Osteocyte (in vitro differentiated cells): ENCODE measurements at regions not wholly inside any gene's neighbourhood (a gene's known extent, or its start where the extent isn't known, plus 50 kb on each side); places are given as distances from the start of the nearest gene placed in this dataset.

Source experiments
- DNase-seq: peaks from one replicate; pipeline ENCODE4 v3.0.0; 2021; ENCODE audit warnings: mixed read lengths; ENCODE audit not compliant: unreplicated experiment; ENCODE audit errors: extremely low spot score
- H3K27ac Mint-ChIP-seq: one replicate; pipeline ENCODE4 v1.8.0; 2021; ENCODE audit warnings: mild to moderate bottlenecking, mixed read lengths; ENCODE audit not compliant: unreplicated experiment
- H3K27me3 Mint-ChIP-seq: one replicate; pipeline ENCODE4 v1.8.0; 2021; ENCODE audit warnings: mixed read lengths; ENCODE audit not compliant: unreplicated experiment
- H3K36me3 Mint-ChIP-seq: one replicate; pipeline ENCODE4 v1.8.0; 2021; ENCODE audit warnings: mixed read lengths; ENCODE audit not compliant: unreplicated experiment
- H3K4me1 Mint-ChIP-seq: one replicate; pipeline ENCODE4 v1.8.0; 2021; ENCODE audit warnings: mixed read lengths; ENCODE audit not compliant: unreplicated experiment
- H3K4me3 Mint-ChIP-seq: one replicate; pipeline ENCODE4 v1.8.0; 2021; ENCODE audit warnings: mild to moderate bottlenecking, moderate library complexity, mixed read lengths; ENCODE audit not compliant: unreplicated experiment
- H3K9me3 Mint-ChIP-seq: one replicate; pipeline ENCODE4 v1.8.0; 2021; ENCODE audit warnings: mixed read lengths; ENCODE audit not compliant: unreplicated experiment
- CTCF ChIP-seq: fragments of 200-600 bp; sonication (generic); IDR thresholded peaks from 2 replicates; pipeline ENCODE4 v1.5.0; 2021; ENCODE audit warnings: antibody characterized with exemption, mild to moderate bottlenecking, moderate library complexity

GRCh38 chr20:63071541-63072181 lies 64.9 kb upstream of the BHLHE23 start:
- Mint-ChIP-seq H3K27me3 (peaks cover 17% of the 10 kb centered on the region), H3K36me3 (no peaks in the 10 kb centered on the region), H3K4me1 (no peaks in the 10 kb centered on the region), H3K9me3 (peaks cover under 1% of the 10 kb centered on the region), H3K27ac (no peak overlapping the region), H3K4me3 (no peak overlapping the region)
- TF ChIP-seq CTCF, result no peak
- no peak for DNase-seq

GRCh38 chr20:63070771-63071540 lies 64.2 kb upstream of the BHLHE23 start:
- H3K9me3 Mint-ChIP-seq, result no peaks in the 10 kb centered on the region
- H3K4me3 Mint-ChIP-seq, result no peak overlapping the region
- no peaks in the 10 kb centered on the region for H3K4me1 Mint-ChIP-seq
- no peak overlapping the region for H3K27ac Mint-ChIP-seq
- peaks cover 17% of the 10 kb centered on the region for H3K27me3 Mint-ChIP-seq
- TF ChIP-seq CTCF, result no peak
- no peak for DNase-seq
- H3K36me3 Mint-ChIP-seq, result no peaks in the 10 kb centered on the region

- H3K27me3 Mint-ChIP-seq, result peaks cover 17% of the 10 kb centered on the region
- H3K27ac Mint-ChIP-seq, result no peak overlapping the region
Measured at GRCh38 chr20:63070301-63070625, 63.5 kb upstream of the BHLHE23 start.

GRCh38 chr20:63068711-63069367 lies 62.1 kb upstream of the BHLHE23 start:
- H3K27me3 Mint-ChIP-seq, result peaks cover 17% of the 10 kb centered on the region
- no peaks in the 10 kb centered on the region for H3K9me3 Mint-ChIP-seq
- no peak overlapping the region for H3K4me3 Mint-ChIP-seq
- DNase-seq, result no peak
- no peaks in the 10 kb centered on the region for H3K36me3 Mint-ChIP-seq
- H3K27ac Mint-ChIP-seq, result no peak overlapping the region
- no peaks in the 10 kb centered on the region for H3K4me1 Mint-ChIP-seq
- no peak for TF ChIP-seq CTCF

More at GRCh38 chr20:63070301-63070625, 63.5 kb upstream of the BHLHE23 start:
- Mint-ChIP-seq H3K36me3 (no peaks in the 10 kb centered on the region), H3K4me3 (no peak overlapping the region), H3K4me1 (no peaks in the 10 kb centered on the region), H3K9me3 (no peaks in the 10 kb centered on the region)
- no peak for TF ChIP-seq CTCF
- DNase-seq, result no peak
